GM18498 (cell line): ENCODE measurements at regions not wholly inside any gene's neighbourhood (a gene's known extent, or its start where the extent isn't known, plus 50 kb on each side); places are given as distances from the start of the nearest gene placed in this dataset.
A peak's percentile ranks its signal among the peaks of the same experiment; 100 is the strongest.

ENCODE experiments used
- ATAC-seq: cut with Tn5 transposase; IDR thresholded peaks from one replicate; pipeline ENCODE4 v1.9.1; 2021; ENCODE audit warnings: mild to moderate bottlenecking, moderate library complexity; ENCODE audit not compliant: unreplicated experiment

GRCh38 chr9:7354704-7355103, 444.9 kb downstream of the DMAC1 start:
- ATAC-seq, result no peak

- ATAC-seq, result no peak
Measured at GRCh38 chr9:7348692-7349091, 450.9 kb downstream of the DMAC1 start.

GRCh38 chr9:7347556-7347955, 452.0 kb downstream of the DMAC1 start:
- no peak for ATAC-seq

GRCh38 chr9:7346144-7346543, 453.4 kb downstream of the DMAC1 start:
- ATAC-seq, result no peak

GRCh38 chr9:7342736-7343135, 456.8 kb downstream of the DMAC1 start:
- ATAC-seq, result peak; percentile 11

GRCh38 chr9:7342229-7342628, 457.3 kb downstream of the DMAC1 start:
- ATAC-seq, result peak; percentile 86

GRCh38 chr9:7341571-7341970, 458.0 kb downstream of the DMAC1 start:
- ATAC-seq, result peak; percentile 43

- no peak for ATAC-seq
Measured at GRCh38 chr9:7340451-7340850, 459.1 kb downstream of the DMAC1 start.

GRCh38 chr9:7338586-7339281, 460.8 kb downstream of the DMAC1 start:
- no peak for ATAC-seq

GRCh38 chr9:7336356-7337065, 463.1 kb downstream of the DMAC1 start:
- ATAC-seq, result no peak

GRCh38 chr9:7333719-7334118, 465.9 kb downstream of the DMAC1 start:
- ATAC-seq, result no peak

GRCh38 chr9:7332780-7333179, 466.8 kb downstream of the DMAC1 start:
- ATAC-seq, result no peak

- no peak for ATAC-seq
Measured at GRCh38 chr9:7328453-7328852, 471.1 kb downstream of the DMAC1 start.

- no peak for ATAC-seq
Measured at GRCh38 chr9:7325995-7326394, 473.6 kb downstream of the DMAC1 start.

- no peak for ATAC-seq
Measured at GRCh38 chr9:7324152-7324598, 475.4 kb downstream of the DMAC1 start.

- ATAC-seq, result no peak
Measured at GRCh38 chr9:7320841-7321240, 478.7 kb downstream of the DMAC1 start.

- ATAC-seq, result no peak
Measured at GRCh38 chr9:7320139-7320538, 479.4 kb downstream of the DMAC1 start.

GRCh38 chr9:7318920-7319319, 480.7 kb downstream of the DMAC1 start:
- no peak for ATAC-seq

- no peak for ATAC-seq
Measured at GRCh38 chr9:7316967-7317366, 482.6 kb downstream of the DMAC1 start.

GRCh38 chr9:7316166-7316795, 483.3 kb downstream of the DMAC1 start:
- no peak for ATAC-seq

GRCh38 chr9:7315746-7316145, 483.8 kb downstream of the DMAC1 start:
- ATAC-seq, result no peak

- no peak for ATAC-seq
Measured at GRCh38 chr9:7315116-7315515, 484.5 kb downstream of the DMAC1 start.
